Forelimb muscle (tissue), 1 donor: ENCODE measurements at regions not wholly inside any gene's neighbourhood (a gene's known extent, or its start where the extent isn't known, plus 50 kb on each side); places are given as distances from the start of the nearest gene placed in this dataset.

ENCODE experiments used
- DNase-seq: peaks from one replicate; pipeline ENCODE4 v3.0.0-alpha.2; 2013; ENCODE audit warnings: low read depth

- DNase-seq: no peak
These were observed 93.0 kb upstream of the DAB2 start for GRCh38 chr5:39517800-39518199.

- no peak for DNase-seq
These were observed 91.1 kb upstream of the DAB2 start for GRCh38 chr5:39515881-39516280.

- DNase-seq: no peak
These were observed 88.5 kb upstream of the DAB2 start for GRCh38 chr5:39513236-39513635.

- DNase-seq: peak; percentile 89
These were observed 81.4 kb upstream of the DAB2 start for GRCh38 chr5:39506211-39506610.

GRCh38 chr5:39505791-39506190, 81.0 kb upstream of the DAB2 start:
- no peak for DNase-seq

GRCh38 chr5:39505363-39505762, 80.6 kb upstream of the DAB2 start:
- DNase-seq: no peak

GRCh38 chr5:39503155-39503554, 78.4 kb upstream of the DAB2 start:
- no peak for DNase-seq

GRCh38 chr5:39502704-39503103, 77.9 kb upstream of the DAB2 start:
- no peak for DNase-seq

GRCh38 chr5:39501397-39501796, 76.6 kb upstream of the DAB2 start:
- DNase-seq: peak; percentile 88

- DNase-seq: no peak
These were observed 75.9 kb upstream of the DAB2 start for GRCh38 chr5:39500551-39501175.

GRCh38 chr5:39498278-39498952, 73.6 kb upstream of the DAB2 start:
- DNase-seq: no peak

GRCh38 chr5:39497322-39497721, 72.5 kb upstream of the DAB2 start:
- DNase-seq: no peak

- DNase-seq: no peak
These were observed 70.4 kb upstream of the DAB2 start for GRCh38 chr5:39495227-39495626.

GRCh38 chr5:39494534-39494933, 69.8 kb upstream of the DAB2 start:
- no peak for DNase-seq

- DNase-seq: no peak
These were observed 69.3 kb upstream of the DAB2 start for GRCh38 chr5:39494107-39494510.

- DNase-seq: no peak
These were observed 66.4 kb upstream of the DAB2 start for GRCh38 chr5:39491210-39491609.

- no peak for DNase-seq
These were observed 64.5 kb upstream of the DAB2 start for GRCh38 chr5:39489263-39489662.

- no peak for DNase-seq
These were observed 62.0 kb upstream of the DAB2 start for GRCh38 chr5:39486790-39487189.

GRCh38 chr5:39486361-39486760, 61.6 kb upstream of the DAB2 start:
- DNase-seq: no peak

- DNase-seq: no peak
These were observed 60.3 kb upstream of the DAB2 start for GRCh38 chr5:39485079-39485478.

- DNase-seq: no peak
These were observed 59.9 kb upstream of the DAB2 start for GRCh38 chr5:39484673-39485072.

- DNase-seq: no peak
These were observed 57.3 kb upstream of the DAB2 start for GRCh38 chr5:39482098-39482497.

GRCh38 chr5:39479537-39479936, 54.8 kb upstream of the DAB2 start:
- DNase-seq: no peak

GRCh38 chr5:39478863-39479262, 54.1 kb upstream of the DAB2 start:
- no peak for DNase-seq
